Mesodermal cell (in vitro differentiated cells): ENCODE measurements at regions not wholly inside any gene's neighbourhood (a gene's known extent, or its start where the extent isn't known, plus 50 kb on each side); places are given as distances from the start of the nearest gene placed in this dataset.
A peak's percentile ranks its signal among the peaks of the same experiment; 100 is the strongest.

Experiments
- H3K27ac ChIP-seq: 2 replicates; pipeline ENCODE4 v1.7.0; 2013; ENCODE audit warnings: mild to moderate bottlenecking, low read depth, low read length, moderate library complexity; ENCODE audit not compliant: severe bottlenecking
- H3K36me3 ChIP-seq: 2 replicates; pipeline ENCODE4 v1.7.1; 2013; ENCODE audit warnings: mild to moderate bottlenecking, low read length, moderate library complexity; ENCODE audit not compliant: control insufficient read depth, insufficient read depth
- H3K4me1 ChIP-seq: one replicate; pipeline ENCODE4 v1.7.1; 2013; ENCODE audit warnings: mild to moderate bottlenecking, low read length; ENCODE audit not compliant: insufficient read depth, control insufficient read depth, poor library complexity, severe bottlenecking
- H3K4me3 ChIP-seq: 2 replicates; pipeline ENCODE4 v1.7.0; 2013; ENCODE audit warnings: low read length, control low read depth, mild to moderate bottlenecking; ENCODE audit not compliant: insufficient read depth, poor library complexity, severe bottlenecking; ENCODE audit errors: extremely low read depth
- H3K9me3 ChIP-seq: 2 replicates; pipeline ENCODE4 v1.7.1; 2013; ENCODE audit warnings: mild to moderate bottlenecking, low read length, moderate library complexity; ENCODE audit not compliant: control insufficient read depth
- WGBS, 2 experiments: methylation state at CpG; one replicate each; pipeline ENCODE4 v1.1.5; 2013; ENCODE audit warnings: missing lambda C conversion rate in 2 of 2; ENCODE audit not compliant: insufficient coverage in 2 of 2; 5-methylcytosine and 5-hydroxymethylcytosine counted together

- 100% methylated on average over 1 of the region's 1 CpG for WGBS, 2 experiments
- H3K4me1 ChIP-seq, result peaks cover 12% of the 10 kb centered on the region
- no peaks in the 10 kb centered on the region for H3K36me3 ChIP-seq
- H3K4me3 ChIP-seq, result no peak overlapping the region
- no peak overlapping the region for H3K27ac ChIP-seq
- no peaks in the 10 kb centered on the region for H3K9me3 ChIP-seq
These were observed 219.7 kb upstream of the STK17B start for GRCh38 chr2:196391149-196391479.

DNA sequence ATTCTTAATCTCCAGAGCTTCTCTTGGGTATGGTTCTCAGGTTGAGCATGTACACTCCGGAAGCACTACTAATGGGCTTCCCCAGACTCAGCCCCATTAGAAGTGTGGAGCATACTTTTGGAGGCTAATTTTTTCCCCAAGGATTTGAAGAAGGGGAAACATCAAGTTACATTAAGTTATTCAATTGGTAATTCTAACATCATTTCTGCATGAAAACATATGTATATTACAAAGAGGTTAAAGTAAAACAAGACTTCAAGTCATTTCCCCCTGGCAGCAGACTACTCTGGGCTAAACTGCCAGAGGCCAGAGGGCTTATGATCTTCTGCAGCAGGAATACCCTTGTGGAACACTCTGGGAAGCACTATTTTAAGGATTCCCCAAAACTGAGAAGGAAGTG, 227.7 kb upstream of the STK17B start:
- peak overlapping the region; percentile 91 for H3K27ac ChIP-seq
- H3K36me3 ChIP-seq, result no peaks in the 10 kb centered on the region
- H3K4me1 ChIP-seq, result peaks cover 31% of the 10 kb centered on the region
- H3K4me3 ChIP-seq, result no peak overlapping the region
- no peaks in the 10 kb centered on the region for H3K9me3 ChIP-seq
- WGBS, 2 experiments, result no CpG with 5 or more reads among the region's 1 CpG

GRCh38 chr2:196399722-196400691, 228.6 kb upstream of the STK17B start:
- H3K9me3 ChIP-seq, result no peaks in the 10 kb centered on the region
- 64 to 71% methylated on average over 3 to 4 of the region's 5 CpGs for WGBS, 2 experiments
- no peaks in the 10 kb centered on the region for H3K36me3 ChIP-seq
- no peak overlapping the region for H3K4me3 ChIP-seq
- H3K27ac ChIP-seq, result peak overlapping the region; percentile 91
- peaks cover 36% of the 10 kb centered on the region for H3K4me1 ChIP-seq

GRCh38 chr2:196403471-196403870, 232.1 kb upstream of the STK17B start:
- H3K36me3 ChIP-seq, result no peaks in the 10 kb centered on the region
- no peaks in the 10 kb centered on the region for H3K9me3 ChIP-seq
- H3K4me1 ChIP-seq, result peaks cover 36% of the 10 kb centered on the region
- no CpG with 5 or more reads among the region's 1 CpG for WGBS, 2 experiments
- H3K27ac ChIP-seq, result peak overlapping the region; percentile 43
- H3K4me3 ChIP-seq, result no peak overlapping the region

DNA sequence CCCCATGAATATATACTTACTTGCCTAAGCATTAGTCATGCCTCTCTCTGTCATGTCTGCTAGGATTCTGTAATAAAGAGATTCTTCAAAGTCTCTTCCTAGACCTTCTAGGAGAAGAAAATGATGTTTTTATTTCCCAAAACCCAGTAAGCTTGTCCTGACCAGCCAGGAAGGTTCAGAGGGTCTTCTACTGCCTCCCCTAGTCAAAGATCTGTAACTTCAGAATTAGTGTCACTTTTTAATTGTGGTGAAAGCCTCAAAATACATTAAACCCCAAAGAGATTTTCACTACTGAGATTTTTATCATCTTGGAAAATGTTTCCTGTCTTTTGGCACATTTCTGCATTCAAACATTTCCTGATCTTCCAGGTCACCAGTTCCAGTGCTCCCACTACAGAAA, 232.9 kb upstream of the STK17B start:
- Histone ChIP-seq H3K27ac (peak overlapping the region; percentile 43), H3K4me3 (no peak overlapping the region), H3K36me3 (no peaks in the 10 kb centered on the region), H3K9me3 (no peaks in the 10 kb centered on the region), H3K4me1 (peaks cover 32% of the 10 kb centered on the region)

DNA sequence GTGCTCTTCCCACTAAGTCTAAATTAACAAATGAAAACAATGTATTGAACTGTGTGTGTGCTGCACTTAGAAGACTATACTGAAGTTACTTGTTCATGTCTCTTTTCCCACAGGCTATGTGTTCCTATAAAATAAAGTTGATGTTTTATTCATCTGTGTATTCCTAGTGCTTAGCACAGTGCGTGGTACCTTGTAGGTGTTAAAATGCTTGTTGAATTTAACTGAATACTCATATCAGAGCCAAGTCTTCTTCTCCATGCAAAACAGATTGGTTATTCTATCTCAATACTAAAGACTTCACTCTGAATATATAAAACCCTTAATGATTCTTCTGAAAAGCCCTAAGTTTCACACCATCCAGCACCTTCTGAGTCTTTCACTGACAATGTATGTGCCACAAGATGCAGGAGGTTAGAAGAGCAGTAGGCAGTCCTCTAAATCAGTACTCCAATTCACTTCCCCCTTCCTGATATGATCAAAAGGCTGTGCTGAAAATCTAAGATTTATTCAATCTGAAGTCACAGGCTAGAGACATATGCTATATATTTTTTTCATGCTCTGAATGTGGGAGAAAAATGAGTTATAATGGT, 231.7 kb upstream of the CCDC150 start:
- peaks cover 17% of the 10 kb centered on the region for H3K4me1 ChIP-seq
- no CpG with 5 or more reads among the region's 1 CpG for WGBS, 2 experiments
- H3K9me3 ChIP-seq, result no peaks in the 10 kb centered on the region
- no peak overlapping the region for H3K4me3 ChIP-seq
- no peaks in the 10 kb centered on the region for H3K36me3 ChIP-seq
- no peak overlapping the region for H3K27ac ChIP-seq

- Histone ChIP-seq H3K27ac (no peak overlapping the region), H3K9me3 (no peaks in the 10 kb centered on the region), H3K36me3 (no peaks in the 10 kb centered on the region), H3K4me1 (peaks cover 2% of the 10 kb centered on the region), H3K4me3 (no peak overlapping the region)
- 87 to 100% methylated on average over 2 of the region's 3 CpGs for WGBS, 2 experiments
These were observed 230.1 kb upstream of the CCDC150 start for GRCh38 chr2:196409376-196409775.

DNA sequence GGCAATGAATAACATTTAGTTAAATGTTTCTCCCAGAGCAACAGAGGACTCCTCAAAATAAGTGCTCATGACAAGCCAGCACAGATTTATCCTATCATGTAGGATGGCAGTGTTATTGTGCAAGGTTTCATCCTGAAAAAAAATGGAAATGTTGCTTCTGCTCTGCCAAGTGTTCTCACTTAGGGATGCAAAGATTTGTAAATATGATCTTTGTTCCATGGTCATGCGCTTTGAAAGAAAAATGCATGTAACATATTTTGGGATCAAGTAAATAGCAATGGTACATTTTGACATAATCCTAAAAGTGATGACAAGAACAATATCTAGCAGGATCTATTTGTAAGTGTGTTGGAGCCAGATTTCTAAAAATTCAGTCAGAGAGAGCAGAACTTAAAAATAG, 229.5 kb upstream of the CCDC150 start:
- 100% methylated on average over 1 of the region's 1 CpG; no CpG with 5 or more reads in 1 of the 2 experiments for WGBS, 2 experiments
- Histone ChIP-seq H3K4me3 (no peak overlapping the region), H3K4me1 (no peaks in the 10 kb centered on the region), H3K27ac (no peak overlapping the region), H3K36me3 (no peaks in the 10 kb centered on the region), H3K9me3 (no peaks in the 10 kb centered on the region)

DNA sequence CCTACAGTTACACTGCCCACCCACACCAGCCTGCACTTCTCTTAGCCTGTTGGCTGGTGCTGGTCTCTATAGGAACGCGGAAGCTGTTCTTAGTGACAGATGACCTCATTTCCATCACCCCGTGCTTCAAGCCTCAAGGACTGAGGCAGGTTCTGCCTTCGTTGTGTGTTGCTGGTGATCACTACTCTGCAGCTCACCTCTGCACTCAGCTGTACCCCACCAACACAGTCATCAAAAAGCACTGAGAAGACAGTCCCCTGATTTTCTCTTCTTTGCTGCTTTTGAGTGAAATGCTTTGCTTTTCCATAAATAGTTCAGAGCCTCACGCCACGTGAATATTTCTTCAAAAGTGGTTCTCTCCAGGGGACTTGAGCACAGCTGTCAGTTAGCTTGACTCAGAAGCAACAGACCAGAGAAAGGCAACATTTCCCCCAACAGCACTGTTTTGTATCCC, 225.7 kb upstream of the CCDC150 start:
- Histone ChIP-seq H3K36me3 (no peaks in the 10 kb centered on the region), H3K27ac (peak overlapping the region; percentile 4), H3K4me1 (no peaks in the 10 kb centered on the region), H3K9me3 (no peaks in the 10 kb centered on the region), H3K4me3 (no peak overlapping the region)
- 79 to 83% methylated on average over 2 to 3 of the region's 6 CpGs for WGBS, 2 experiments

- Histone ChIP-seq H3K9me3 (no peaks in the 10 kb centered on the region), H3K4me1 (no peaks in the 10 kb centered on the region), H3K36me3 (no peaks in the 10 kb centered on the region), H3K4me3 (no peak overlapping the region), H3K27ac (no peak overlapping the region)
- 59 to 72% methylated on average over 4 of the region's 5 CpGs for WGBS, 2 experiments
These were observed 224.1 kb upstream of the CCDC150 start for GRCh38 chr2:196415384-196415783.

DNA sequence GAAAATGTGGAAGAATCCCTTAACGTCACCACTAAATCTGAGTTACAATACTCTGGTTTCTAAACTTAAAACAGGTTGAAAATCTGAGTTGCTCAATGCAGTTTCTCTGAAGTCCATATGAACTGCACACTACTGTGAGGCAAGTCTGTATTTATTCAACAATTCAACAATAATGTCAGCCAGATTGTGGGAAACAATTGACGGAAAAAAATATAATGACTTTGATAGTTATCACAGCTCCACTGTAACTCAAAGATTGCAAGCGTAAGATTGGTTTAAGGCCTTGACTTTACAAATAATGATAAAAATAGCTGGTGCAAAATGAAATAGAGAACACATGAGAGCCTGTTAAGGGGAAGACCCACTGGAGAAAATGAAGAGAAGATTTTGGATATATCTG, 219.4 kb upstream of the CCDC150 start:
- no peak overlapping the region for H3K4me3 ChIP-seq
- 100% methylated on average over 1 of the region's 3 CpGs; no CpG with 5 or more reads in 1 of the 2 experiments for WGBS, 2 experiments
- H3K36me3 ChIP-seq, result no peaks in the 10 kb centered on the region
- no peaks in the 10 kb centered on the region for H3K4me1 ChIP-seq
- H3K9me3 ChIP-seq, result no peaks in the 10 kb centered on the region
- H3K27ac ChIP-seq, result no peak overlapping the region
